ENCODE measurements at regions not wholly inside any gene's neighbourhood (a gene's known extent, or its start where the extent isn't known, plus 50 kb on each side); places are given as distances from the start of the nearest gene placed in this dataset.

DNA sequence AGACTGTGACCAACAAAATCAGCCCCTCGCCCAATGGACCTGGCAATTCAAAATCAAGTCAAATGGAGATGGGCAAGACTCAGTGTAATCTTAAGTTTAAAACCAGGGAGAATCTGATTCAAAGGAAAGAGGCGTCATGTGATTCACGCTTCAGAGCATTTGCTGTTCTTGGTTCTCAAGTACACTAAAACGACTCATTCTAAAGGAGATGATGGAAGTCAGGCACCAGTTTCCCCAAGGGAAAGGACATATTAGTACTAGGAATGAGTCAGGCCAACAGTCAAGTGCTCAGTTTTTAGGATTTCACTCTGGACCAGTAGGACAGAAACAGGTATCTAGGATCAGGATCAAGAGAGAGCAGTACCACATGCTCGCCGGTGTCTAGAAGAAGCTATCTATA lies 429.6 kb downstream of the PLPP3 start:
- ATAC-seq (no peak), DNase-seq (no peak)
- intact Hi-C loops (cut with micrococcal nuclease): no loop called here

DNA sequence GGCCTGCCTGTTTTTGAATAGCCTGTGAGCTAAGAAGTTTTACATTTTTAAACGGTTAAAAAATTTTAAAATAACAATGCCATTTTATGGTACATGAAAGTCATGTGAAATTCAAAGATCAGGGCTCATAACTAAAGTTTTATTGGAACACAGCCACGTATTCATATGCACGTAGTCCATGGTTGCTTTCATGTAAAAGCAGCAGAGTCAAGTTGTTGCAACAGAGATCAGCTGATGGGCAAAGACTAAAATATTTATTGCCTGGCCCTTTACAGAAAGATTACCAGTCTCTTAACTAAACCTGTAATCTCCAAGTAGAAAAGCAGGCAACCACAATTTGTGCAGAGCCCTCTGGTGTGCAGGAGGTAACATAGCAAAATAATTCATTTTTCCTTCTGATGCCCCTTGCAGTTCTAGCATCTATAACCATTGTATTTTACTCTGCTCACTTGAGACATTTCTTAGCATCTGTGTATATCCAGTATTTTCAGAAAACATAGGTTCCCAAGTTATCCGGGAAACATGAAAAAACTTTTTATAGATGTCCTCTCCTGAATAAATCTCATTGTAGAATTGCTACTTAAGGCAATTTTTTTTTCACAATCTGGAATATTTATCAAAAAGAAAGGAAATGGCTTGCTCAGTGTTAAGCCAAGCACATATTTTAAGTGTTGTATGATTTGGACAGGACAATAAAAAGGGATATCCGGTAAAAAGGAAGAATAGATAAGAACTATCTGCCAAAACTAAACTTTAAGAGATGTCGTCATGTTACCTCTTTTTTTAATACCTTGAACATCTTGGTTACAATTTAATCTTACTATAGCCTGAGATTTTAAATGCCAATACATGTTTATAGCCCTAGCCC lies 430.8 kb downstream of the PLPP3 start:
- ATAC-seq (no peak), DNase-seq (no peak)
- intact Hi-C loops (cut with micrococcal nuclease): no loop called here

DNA sequence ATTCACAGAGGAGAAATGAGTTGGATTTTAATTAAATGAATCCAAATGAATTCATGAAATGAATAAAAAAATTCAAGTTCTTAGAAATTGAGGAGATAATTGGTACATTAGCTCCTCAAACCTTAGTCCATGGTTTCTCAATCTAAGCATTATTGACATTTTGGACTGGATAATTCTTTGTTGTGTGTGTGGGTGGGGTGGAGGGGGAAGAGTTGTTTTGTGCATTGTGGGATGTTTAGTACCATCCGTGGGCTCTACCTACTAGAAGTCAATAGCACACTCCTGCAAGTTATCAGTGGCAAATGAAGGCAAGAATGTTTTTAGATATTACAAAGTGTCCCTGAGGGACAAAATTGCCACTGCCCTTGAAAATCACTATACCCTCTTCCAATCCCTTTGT lies 431.9 kb downstream of the PLPP3 start:
- intact Hi-C loops (cut with micrococcal nuclease): no loop called here
- DNase-seq (no peak), ATAC-seq (no peak)

GRCh38 chr1:56147034-56147433 lies 432.3 kb downstream of the PLPP3 start:
- ATAC-seq: peak; percentile 62
- no peak for DNase-seq
- intact Hi-C loops (cut with micrococcal nuclease): no loop called here

DNA sequence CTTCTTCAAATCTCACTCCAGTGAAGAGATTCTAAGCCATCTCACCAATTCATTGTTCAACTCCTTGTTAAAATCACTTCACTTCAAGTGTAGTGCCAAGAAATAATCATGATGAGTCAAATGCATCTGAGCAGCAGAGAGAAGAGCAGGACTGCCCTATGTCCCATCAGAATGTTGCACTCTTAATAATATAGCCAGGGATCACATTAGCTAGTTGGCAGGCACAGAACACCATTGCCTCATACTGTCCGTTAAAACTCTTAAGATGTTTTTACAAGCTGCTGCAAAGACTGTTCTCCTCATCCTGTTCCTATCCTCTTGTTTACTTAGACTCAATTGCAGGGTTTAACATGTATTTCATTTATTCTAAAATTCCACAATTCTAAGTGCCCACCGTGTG lies 432.9 kb downstream of the PLPP3 start:
- ATAC-seq (peak; percentile 68), DNase-seq (no peak)
- intact Hi-C loops (cut with micrococcal nuclease): no loop called here

- intact Hi-C loops (cut with micrococcal nuclease): no loop called here
- ATAC-seq (no peak), DNase-seq (no peak)
Measured at GRCh38 chr1:56145581-56145980, 433.8 kb downstream of the PLPP3 start.

- intact Hi-C loops (cut with micrococcal nuclease): no loop called here
- ATAC-seq (no peak), DNase-seq (no peak)
Measured at GRCh38 chr1:56142301-56142700, 437.1 kb downstream of the PLPP3 start.

GRCh38 chr1:56139836-56140235 lies 439.5 kb downstream of the PLPP3 start:
- intact Hi-C loops (cut with micrococcal nuclease): no loop called here
- DNase-seq (no peak), ATAC-seq (no peak)

- no peak for ATAC-seq
- intact Hi-C loops (cut with micrococcal nuclease): no loop called here
- DNase-seq: no peak
Measured at GRCh38 chr1:56137521-56138505, 441.6 kb downstream of the PLPP3 start.

GRCh38 chr1:56137090-56137489 lies 442.3 kb downstream of the PLPP3 start:
- intact Hi-C loops (cut with micrococcal nuclease): no loop called here

DNA sequence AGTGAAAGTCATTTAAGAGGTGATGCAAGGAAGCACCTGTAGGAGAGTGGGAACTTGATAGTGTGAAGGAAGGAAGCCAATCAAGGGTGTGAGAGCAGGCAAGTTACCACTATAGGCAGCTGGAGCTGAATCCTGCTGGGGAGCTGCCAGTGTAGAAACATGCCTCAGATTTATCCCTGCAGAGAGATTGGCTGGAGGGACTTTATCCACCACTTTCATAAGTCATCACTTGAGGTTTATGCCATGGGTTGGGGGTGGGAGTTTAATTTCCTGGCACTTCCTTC lies 443.6 kb downstream of the PLPP3 start:
- intact Hi-C loops (cut with micrococcal nuclease): no loop called here
- DNase-seq: no peak
- no peak for ATAC-seq

More at GRCh38 chr1:56137090-56137489, 442.3 kb downstream of the PLPP3 start:
- no peak for DNase-seq
- ATAC-seq: no peak

GRCh38 chr1:56135069-56135863 lies 444.1 kb downstream of the PLPP3 start:
- intact Hi-C loops (cut with micrococcal nuclease): no loop called here
- no peak for ATAC-seq

GRCh38 chr1:56133522-56134472 lies 445.6 kb downstream of the PLPP3 start:
- ATAC-seq (no peak), DNase-seq (no peak)
- intact Hi-C loops (cut with micrococcal nuclease): no loop called here

More at GRCh38 chr1:56135069-56135863, 444.1 kb downstream of the PLPP3 start:
- no peak for DNase-seq

- intact Hi-C loops (cut with micrococcal nuclease): no loop called here
- peak; percentile 86 for ATAC-seq
Measured at GRCh38 chr1:56132520-56132919, 446.8 kb downstream of the PLPP3 start.

DNA sequence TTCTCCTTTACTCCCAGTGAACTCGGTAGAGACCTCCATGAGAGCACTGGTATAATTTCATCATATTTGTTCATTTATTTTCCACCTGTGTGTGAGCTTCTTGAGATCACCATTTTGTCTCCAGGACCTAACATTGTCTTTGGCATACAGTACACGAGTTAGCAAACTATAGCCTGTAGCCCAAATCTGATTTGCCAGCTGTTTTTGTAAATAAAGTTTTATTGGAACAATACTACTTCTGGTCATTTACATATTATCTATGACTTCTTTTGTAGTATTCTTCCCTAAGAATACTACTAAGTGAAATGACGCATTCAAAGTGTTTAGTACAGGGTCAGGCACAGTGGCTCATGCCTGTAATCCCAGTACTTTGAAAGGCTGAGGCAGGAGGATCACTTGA lies 449.5 kb downstream of the PLPP3 start:
- DNase-seq: no peak
- intact Hi-C loops (cut with micrococcal nuclease): no loop called here
- ATAC-seq: no peak

More at GRCh38 chr1:56132520-56132919, 446.8 kb downstream of the PLPP3 start:
- no peak for DNase-seq

GRCh38 chr1:56125316-56125715 lies 454.0 kb downstream of the PLPP3 start:
- no peak for ATAC-seq
- DNase-seq: no peak
- intact Hi-C loops (cut with micrococcal nuclease): no loop called here

GRCh38 chr1:56123826-56124225 lies 455.5 kb downstream of the PLPP3 start:
- no peak for ATAC-seq
- no peak for DNase-seq
- intact Hi-C loops (cut with micrococcal nuclease): no loop called here

- no peak for ATAC-seq
- no peak for DNase-seq
- intact Hi-C loops (cut with micrococcal nuclease): no loop called here
Measured at GRCh38 chr1:56123421-56123820, 455.9 kb downstream of the PLPP3 start.

Data from left ventricle myocardium superior (tissue), 1 donor.